B cell (primary cell): ENCODE measurements at regions not wholly inside any gene's neighbourhood (a gene's known extent, or its start where the extent isn't known, plus 50 kb on each side); places are given as distances from the start of the nearest gene placed in this dataset.

Experiments
- ATAC-seq: fragments of 200-7000 bp; cut with Tn5 transposase; one replicate; pipeline ENCODE4 v1.10.0; 2021; ENCODE audit warnings: low read depth, mild to moderate bottlenecking, moderate number of reproducible peaks, moderate library complexity
- CTCF ChIA-PET: fragments of 350-600 bp; sonication (Branson Sonifier 250); formaldehyde crosslinking; loops from one replicate; lab custom pipeline; 2021; ENCODE audit warnings: antibody characterized with exemption, inconsistent platforms; lab: Charles Lee
- POLR2A ChIA-PET: fragments of 350-600 bp; sonication (Branson Sonifier 250); formaldehyde crosslinking; loops from one replicate; lab custom pipeline; 2021; ENCODE audit warnings: antibody characterized with exemption; lab: Charles Lee
- DNase-seq: peaks from one replicate; pipeline ENCODE4 v3.0.0; 2013
- H2AFZ ChIP-seq: 2 replicates; pipeline ENCODE4 v1.6.1; 2012; ENCODE audit warnings: mild to moderate bottlenecking, low read depth, low read length; ENCODE audit not compliant: insufficient read depth, poor library complexity, severe bottlenecking
- H3K27ac ChIP-seq, 2 donors: 1 replicate in 1 of 2; 2 replicates in 1 of 2; pipeline ENCODE4 v1.5.1; 2012 to 2013; ENCODE audit warnings: low read length in 2 of 2, mild to moderate bottlenecking in 2 of 2, moderate library complexity in 1 of 2
- H3K27me3 ChIP-seq, 4 experiments: fragments of 200-600 bp in 1 of 4; sonication (generic) in 1 of 4; replicated peaks in 1 of 4; 1 replicate in 2 of 4; 2 replicates in 2 of 4; pipeline versions ENCODE4 v1.6.1 to v1.7.0; 2013 to 2016; ENCODE audit warnings: low read length in 3 of 4, mild to moderate bottlenecking in 2 of 4, mixed read lengths in 1 of 4, moderate library complexity in 1 of 4; ENCODE audit not compliant: insufficient read depth in 4 of 4, control insufficient read depth in 3 of 4; ENCODE audit errors: control extremely low read depth in 1 of 4
- H3K36me3 ChIP-seq, 2 experiments: replicated peaks in 1 of 2; 1 replicate in 1 of 2; 2 replicates in 1 of 2; pipeline versions ENCODE4 v1.6.1 to v1.7.1; 2013; ENCODE audit warnings: low read length in 1 of 2; ENCODE audit not compliant: insufficient read depth in 2 of 2, control insufficient read depth in 1 of 2; ENCODE audit errors: control extremely low read depth in 1 of 2, extremely low read depth in 1 of 2
- H3K4me1 ChIP-seq, 2 donors: fragments of 200-600 bp in 1 of 2; sonication (generic) in 1 of 2; 1 replicate in 1 of 2; 2 replicates in 1 of 2; pipeline versions ENCODE4 v1.5.1 to v1.6.1; 2013 to 2017; ENCODE audit warnings: low read length in 2 of 2; ENCODE audit not compliant: control insufficient read depth in 2 of 2, insufficient read depth in 2 of 2
- H3K4me2 ChIP-seq: replicated peaks from 2 replicates; pipeline ENCODE3; 2012; ENCODE audit warnings: mild to moderate bottlenecking, low read depth, low read length; ENCODE audit not compliant: poor library complexity, severe bottlenecking
- H3K4me3 ChIP-seq, 5 experiments: fragments of 200-600 bp in 1 of 5; sonication (generic) in 1 of 5; 1 replicate in 3 of 5; 2 replicates in 2 of 5; pipeline versions ENCODE4 v1.5.1 to v1.7.0; 2011 to 2016; ENCODE audit warnings: low read length in 4 of 5, mild to moderate bottlenecking in 4 of 5, low read depth in 2 of 5, control low read depth in 1 of 5, moderate library complexity in 1 of 5; ENCODE audit not compliant: insufficient read depth in 1 of 5; ENCODE audit errors: control extremely low read depth in 1 of 5, extremely low read depth in 1 of 5
- H3K79me2 ChIP-seq: fragments of 200-600 bp; sonication (generic); one replicate; pipeline ENCODE4 v1.6.0; 2016; ENCODE audit warnings: low read length; ENCODE audit not compliant: control insufficient read depth, insufficient read depth
- H3K9ac ChIP-seq: fragments of 200-600 bp; sonication (generic); 2 replicates; pipeline ENCODE4 v1.6.1; 2017; ENCODE audit warnings: mild to moderate bottlenecking, low read length, moderate library complexity
- H3K9me3 ChIP-seq, 3 donors: one replicate each; pipeline versions ENCODE4 v1.6.1 to v1.7.1; 2013; ENCODE audit warnings: low read length in 2 of 3; ENCODE audit not compliant: control insufficient read depth in 2 of 3, insufficient read depth in 1 of 3; ENCODE audit errors: control extremely low read depth in 1 of 3
- H4K20me1 ChIP-seq: 2 replicates; pipeline ENCODE4 v1.6.0; 2012; ENCODE audit warnings: mild to moderate bottlenecking, low read length; ENCODE audit not compliant: insufficient read depth, control insufficient read depth, poor library complexity, severe bottlenecking
- H3K27ac Mint-ChIP-seq: one replicate; pipeline ENCODE4 v1.8.0; 2021; ENCODE audit warnings: mixed read lengths
- H3K27me3 Mint-ChIP-seq: one replicate; pipeline ENCODE4 v1.8.0; 2021; ENCODE audit warnings: mixed read lengths
- H3K4me1 Mint-ChIP-seq: one replicate; pipeline ENCODE4 v1.8.0; 2021; ENCODE audit warnings: mixed read lengths
- H3K4me3 Mint-ChIP-seq: one replicate; pipeline ENCODE4 v1.8.0; 2021; ENCODE audit warnings: mixed read lengths
- H3K9me3 Mint-ChIP-seq: one replicate; pipeline ENCODE4 v1.8.0; 2022; ENCODE audit warnings: mixed read lengths; ENCODE audit not compliant: insufficient read depth
- CTCF ChIP-seq: fragments of 200-600 bp; IDR thresholded peaks from one replicate; pipeline ENCODE4 v1.8.0; 2022; ENCODE audit warnings: antibody characterized with exemption, mild to moderate bottlenecking
- EZH2 ChIP-seq: IDR thresholded peaks from 2 replicates; pipeline ENCODE4 v1.6.1; 2012; ENCODE audit warnings: borderline replicate concordance, low read depth, mild to moderate bottlenecking, moderate library complexity, low read length; ENCODE audit not compliant: insufficient read depth, poor library complexity, severe bottlenecking
- WGBS: methylation state at CpG from one replicate; pipeline ENCODE4 v1.1.5; 2013; ENCODE audit warnings: missing lambda C conversion rate; ENCODE audit not compliant: insufficient coverage; 5-methylcytosine and 5-hydroxymethylcytosine counted together
- intact Hi-C: fragments of 100-400 bp; cut with micrococcal nuclease; formaldehyde crosslinking; loops from one replicate; pipeline ENCODE4 v1.10.0; 2022

- peaks cover 15% of the 10 kb centered on the region for H3K27me3 Mint-ChIP-seq
- H3K4me3 Mint-ChIP-seq: no peak overlapping the region
- H3K27me3 ChIP-seq: peaks cover 0 to 5% (median 0%) of the 10 kb centered on the region in 4 experiments
- no peak overlapping the region for H3K9ac ChIP-seq
- ATAC-seq: no peak
- H3K36me3 ChIP-seq: no peaks in the 10 kb centered on the region
- no peak overlapping the region for H3K4me3 ChIP-seq
- POLR2A ChIA-PET: no interaction called here
- no peaks in the 10 kb centered on the region for H3K4me1 ChIP-seq
- H3K79me2 ChIP-seq: no peaks in the 10 kb centered on the region
- H3K4me2 ChIP-seq: no peak overlapping the region
- intact Hi-C loops: no loop called here
- H2AFZ ChIP-seq: no peak overlapping the region
- H3K27ac Mint-ChIP-seq: no peak overlapping the region
- WGBS: 16% methylated on average over 23 of the region's 33 CpGs
- H3K27ac ChIP-seq: no peak overlapping the region
- H3K9me3 ChIP-seq: peaks cover 0 to 12% (median 4%) of the 10 kb centered on the region in 3 donors
- TF ChIP-seq CTCF (no peak), EZH2 (no peak)
- peaks cover 6% of the 10 kb centered on the region for H3K9me3 Mint-ChIP-seq
- no peak for DNase-seq
- H3K4me1 Mint-ChIP-seq: no peaks in the 10 kb centered on the region
- CTCF ChIA-PET: no interaction called here
- no peaks in the 10 kb centered on the region for H4K20me1 ChIP-seq
Measured at GRCh38 chr1:30342535-30343141, 380.7 kb downstream of the MATN1 start.

- DNase-seq (no peak), ATAC-seq (no peak)
- Histone ChIP-seq H4K20me1 (no peaks in the 10 kb centered on the region), H3K36me3 (no peaks in the 10 kb centered on the region), H3K9ac (no peak overlapping the region), H3K27ac (no peak overlapping the region), H3K4me3 (no peak overlapping the region), H3K79me2 (no peaks in the 10 kb centered on the region), H3K27me3 (peaks cover 0 to 5% (median 0%) of the 10 kb centered on the region in 4 experiments), H3K4me1 (no peaks in the 10 kb centered on the region), H2AFZ (no peak overlapping the region), H3K4me2 (no peak overlapping the region), H3K9me3 (peaks cover 0 to 12% (median 4%) of the 10 kb centered on the region in 3 donors)
- intact Hi-C loops: no loop called here
- CTCF ChIA-PET: no interaction called here
- no CpG with 5 or more reads among the region's 3 CpGs for WGBS
- no peak overlapping the region for H3K27ac Mint-ChIP-seq
- peaks cover 11% of the 10 kb centered on the region for H3K27me3 Mint-ChIP-seq
- H3K4me3 Mint-ChIP-seq: no peak overlapping the region
- no peaks in the 10 kb centered on the region for H3K4me1 Mint-ChIP-seq
- H3K9me3 Mint-ChIP-seq: peaks cover 5% of the 10 kb centered on the region
- POLR2A ChIA-PET: no interaction called here
- TF ChIP-seq CTCF (no peak), EZH2 (no peak)
Measured at GRCh38 chr1:30340934-30341333, 382.5 kb downstream of the MATN1 start.
